ENCODE measurements at regions not wholly inside any gene's neighbourhood (a gene's known extent, or its start where the extent isn't known, plus 50 kb on each side); places are given as distances from the start of the nearest gene placed in this dataset.

DNA sequence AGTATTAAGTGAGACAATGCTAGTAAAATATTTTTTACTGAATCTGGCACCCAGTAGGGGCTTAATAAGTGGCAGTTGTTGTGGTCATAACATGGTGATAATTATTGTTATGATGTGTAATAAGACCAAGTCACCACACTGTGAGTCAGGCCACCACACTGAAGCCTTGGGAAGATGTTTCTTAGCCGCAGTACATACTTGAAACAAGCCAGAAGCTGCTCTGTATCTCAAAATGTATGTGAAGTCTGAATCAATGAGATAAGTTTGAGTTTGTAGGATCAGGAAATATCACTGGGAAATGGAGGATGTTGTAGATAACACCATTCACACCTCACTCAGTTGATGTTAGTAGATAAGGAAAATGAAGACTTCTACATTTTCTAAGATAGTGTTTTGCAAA, 51.3 kb upstream of the PTPN3 start:
- no peak for DNase-seq
- Histone ChIP-seq H3K27ac (no peak overlapping the region), H3K4me1 (replicated peaks; ENCODE audit: insufficient read depth) (peaks cover 14% of the 10 kb centered on the region), H3K4me2 (no peak overlapping the region), H2AFZ (no peak overlapping the region), H4K20me1 (ENCODE audit: insufficient read depth) (no peaks in the 10 kb centered on the region), H3K36me3 (ENCODE audit: low read depth) (no peaks in the 10 kb centered on the region), H3K27me3 (ENCODE audit: insufficient read depth, low read depth) (no peaks in the 10 kb centered on the region), H3F3A (ENCODE audit: insufficient read depth, low read depth) (peaks cover 3% of the 10 kb centered on the region; the same call in 1 of the 2 replicates), H3K9me3 (ENCODE audit: insufficient read depth, low read depth) (peaks cover 22% of the 10 kb centered on the region), H3K9me2 (ENCODE audit: insufficient read depth) (no peaks in the 10 kb centered on the region), H3K79me2 (ENCODE audit: low read depth) (no peaks in the 10 kb centered on the region), H3K4me3 (no peak overlapping the region)
- TF ChIP-seq, protein P1, sequence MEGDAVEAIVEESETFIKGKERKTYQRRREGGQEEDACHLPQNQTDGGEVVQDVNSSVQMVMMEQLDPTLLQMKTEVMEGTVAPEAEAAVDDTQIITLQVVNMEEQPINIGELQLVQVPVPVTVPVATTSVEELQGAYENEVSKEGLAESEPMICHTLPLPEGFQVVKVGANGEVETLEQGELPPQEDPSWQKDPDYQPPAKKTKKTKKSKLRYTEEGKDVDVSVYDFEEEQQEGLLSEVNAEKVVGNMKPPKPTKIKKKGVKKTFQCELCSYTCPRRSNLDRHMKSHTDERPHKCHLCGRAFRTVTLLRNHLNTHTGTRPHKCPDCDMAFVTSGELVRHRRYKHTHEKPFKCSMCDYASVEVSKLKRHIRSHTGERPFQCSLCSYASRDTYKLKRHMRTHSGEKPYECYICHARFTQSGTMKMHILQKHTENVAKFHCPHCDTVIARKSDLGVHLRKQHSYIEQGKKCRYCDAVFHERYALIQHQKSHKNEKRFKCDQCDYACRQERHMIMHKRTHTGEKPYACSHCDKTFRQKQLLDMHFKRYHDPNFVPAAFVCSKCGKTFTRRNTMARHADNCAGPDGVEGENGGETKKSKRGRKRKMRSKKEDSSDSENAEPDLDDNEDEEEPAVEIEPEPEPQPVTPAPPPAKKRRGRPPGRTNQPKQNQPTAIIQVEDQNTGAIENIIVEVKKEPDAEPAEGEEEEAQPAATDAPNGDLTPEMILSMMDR (conservative IDR thresholded peaks at IDR 0.05): no peak
- TF ChIP-seq EZH2 (IDR thresholded peaks at IDR 0.05; ENCODE audit: low read depth): no peak
- ChIA-PET POLR2A (ENCODE audit: unreplicated experiment) (no interaction called here), CTCF (no interaction called here)
- no TSS peak for BruUV-seq (replicated peaks)
- intact Hi-C loops (cut with micrococcal nuclease; ENCODE audit: unreplicated experiment): no loop called here

DNA sequence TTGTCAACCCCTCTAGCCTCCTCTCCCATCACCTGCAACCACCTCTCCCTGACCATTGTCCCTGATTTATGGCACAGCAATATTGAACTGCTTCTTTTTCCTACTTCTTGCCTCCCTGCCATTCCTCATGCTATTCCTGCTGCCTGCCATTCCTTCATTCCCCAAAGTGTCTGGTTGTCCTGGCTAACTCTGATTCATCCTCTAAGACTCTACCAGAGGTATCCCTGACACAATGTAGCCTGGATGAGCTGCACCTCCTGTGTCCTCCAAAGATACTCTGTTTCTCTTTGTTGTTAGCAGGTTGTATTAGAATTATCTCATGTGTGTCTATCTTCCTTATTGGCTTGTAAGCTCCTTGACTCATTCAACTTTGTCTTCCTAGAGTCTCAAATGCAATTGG, 53.5 kb upstream of the PTPN3 start:
- Histone ChIP-seq H3K79me2 (ENCODE audit: low read depth) (no peaks in the 10 kb centered on the region), H3K4me1 (replicated peaks; ENCODE audit: insufficient read depth) (peaks cover 36% of the 10 kb centered on the region), H3K36me3 (ENCODE audit: low read depth) (no peaks in the 10 kb centered on the region), H3K4me2 (no peak overlapping the region), H4K20me1 (ENCODE audit: insufficient read depth) (no peaks in the 10 kb centered on the region), H3K4me3 (no peak overlapping the region), H3F3A (ENCODE audit: insufficient read depth, low read depth) (peaks cover 24% of the 10 kb centered on the region), H3K27me3 (ENCODE audit: insufficient read depth, low read depth) (no peaks in the 10 kb centered on the region), H3K9me2 (ENCODE audit: insufficient read depth) (no peaks in the 10 kb centered on the region), H3K9me3 (ENCODE audit: insufficient read depth, low read depth) (peaks cover 14% of the 10 kb centered on the region), H2AFZ (no peak overlapping the region), H3K27ac (no peak overlapping the region)
- ChIA-PET POLR2A (ENCODE audit: unreplicated experiment) (interaction anchor here (0.7 kb wide), 1 partner anchor 27 kb away, joined by 5 read pairs; no protein-coding TSS in a partner anchor), CTCF (no interaction called here)
- no peak for TF ChIP-seq EZH2 (IDR thresholded peaks at IDR 0.05; ENCODE audit: low read depth)
- TF ChIP-seq, protein P1 (conservative IDR thresholded peaks at IDR 0.05): no peak
- BruUV-seq (replicated peaks): no TSS peak
- no peak for DNase-seq
- intact Hi-C loops (cut with micrococcal nuclease; ENCODE audit: unreplicated experiment): loop anchor here (10.0 kb wide), 1 partner anchor 1687 kb away; no protein-coding TSS in a partner anchor

DNA sequence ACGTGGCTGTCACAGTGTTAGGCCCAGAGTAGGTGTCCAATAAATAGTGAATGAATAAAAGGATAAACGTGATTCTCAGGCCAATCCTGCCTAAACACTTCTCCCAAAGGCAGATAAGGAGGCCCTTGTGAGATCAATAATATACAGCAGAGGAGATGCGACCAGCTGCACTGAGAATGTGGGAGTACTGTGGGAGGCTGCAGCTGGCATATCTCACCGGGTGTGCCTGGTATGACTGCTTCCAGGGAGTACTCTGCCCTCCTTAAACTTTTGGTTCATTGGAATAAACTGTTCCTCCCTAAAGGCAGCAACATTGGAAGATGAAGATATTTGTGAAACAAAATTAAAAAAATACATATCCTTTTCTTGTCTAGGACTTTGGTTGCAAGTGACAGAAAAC, 57.1 kb upstream of the PTPN3 start:
- Histone ChIP-seq H3K4me2 (peak overlapping the region; percentile 78), H3K27ac (peak overlapping the region; percentile 97), H3K9me3 (ENCODE audit: insufficient read depth, low read depth) (0 out of 2 replicates have a peak, but pooled peaks cover 4% of the 10 kb centered on the region), H3K4me1 (replicated peaks; ENCODE audit: insufficient read depth) (peaks cover 55% of the 10 kb centered on the region), H3K27me3 (ENCODE audit: insufficient read depth, low read depth) (no peaks in the 10 kb centered on the region), H3K9me2 (ENCODE audit: insufficient read depth) (no peaks in the 10 kb centered on the region), H3F3A (ENCODE audit: insufficient read depth, low read depth) (peaks cover 33% of the 10 kb centered on the region), H3K4me3 (no peak overlapping the region; the same call in 1 of the 2 replicates), H3K36me3 (ENCODE audit: low read depth) (no peaks in the 10 kb centered on the region), H4K20me1 (ENCODE audit: insufficient read depth) (no peaks in the 10 kb centered on the region), H2AFZ (no peak overlapping the region), H3K79me2 (ENCODE audit: low read depth) (no peaks in the 10 kb centered on the region)
- DNase-seq: no peak
- BruUV-seq (replicated peaks): no TSS peak
- intact Hi-C loops (cut with micrococcal nuclease; ENCODE audit: unreplicated experiment): loop anchor here (10.0 kb wide), 1 partner anchor 1690 kb away; no protein-coding TSS in a partner anchor
- no peak for TF ChIP-seq EZH2 (IDR thresholded peaks at IDR 0.05; ENCODE audit: low read depth)
- TF ChIP-seq, protein P1 (conservative IDR thresholded peaks at IDR 0.05): no peak
- ChIA-PET CTCF (interaction anchor here (1.2 kb wide), 1 partner anchor 102 kb away, joined by 3 read pairs; no protein-coding TSS in a partner anchor), POLR2A (ENCODE audit: unreplicated experiment) (no interaction called here)
